ENCODE measurements at regions not wholly inside any gene's neighbourhood (a gene's known extent, or its start where the extent isn't known, plus 50 kb on each side); places are given as distances from the start of the nearest gene placed in this dataset.

DNA sequence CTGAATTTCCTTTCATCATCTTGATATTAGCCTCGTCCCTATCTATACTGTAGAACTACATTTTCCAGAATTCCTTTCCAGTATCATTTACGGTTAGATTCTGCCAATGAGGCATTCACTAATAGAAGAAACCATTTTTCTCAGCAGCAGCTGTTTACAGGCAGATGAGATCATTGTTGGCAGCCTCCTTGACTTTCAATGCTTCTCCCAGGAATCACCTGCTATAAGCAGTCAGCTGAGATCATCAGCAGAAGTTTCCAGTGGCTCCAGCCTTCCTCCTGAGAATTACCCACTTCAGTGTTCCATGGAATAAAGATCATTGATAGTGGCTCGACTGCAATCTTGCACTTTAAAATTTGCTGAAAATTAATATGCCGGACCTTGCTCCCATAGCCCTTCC lies 157.3 kb upstream of the TET2 start:
- TF ChIP-seq CTCF (conservative IDR thresholded peaks at IDR 0.05; ENCODE audit: low read depth, low read length) (no peak), EZH2 (IDR thresholded peaks at IDR 0.05; ENCODE audit: low read length, unreplicated experiment) (no peak)

Data from PC-3 (cell line).